ENCODE measurements at regions not wholly inside any gene's neighbourhood (a gene's known extent, or its start where the extent isn't known, plus 50 kb on each side); places are given as distances from the start of the nearest gene placed in this dataset.

- DNase-seq (ENCODE audit: low spot score), result no peak
Observed at GRCh38 chr7:116145245-116145852, 65.0 kb upstream of the TES start.

GRCh38 chr7:116148108-116148507, 62.2 kb upstream of the TES start:
- no peak for DNase-seq (ENCODE audit: low spot score)

GRCh38 chr7:116148626-116149025, 61.7 kb upstream of the TES start:
- no peak for DNase-seq (ENCODE audit: low spot score)

GRCh38 chr7:116150588-116150987, 59.8 kb upstream of the TES start:
- no peak for DNase-seq (ENCODE audit: low spot score)

GRCh38 chr7:116152276-116152675, 58.1 kb upstream of the TES start:
- DNase-seq (ENCODE audit: low spot score), result no peak

GRCh38 chr7:116153050-116153449, 57.3 kb upstream of the TES start:
- DNase-seq (ENCODE audit: low spot score), result no peak

- DNase-seq (ENCODE audit: low spot score), result no peak
Observed at GRCh38 chr7:116159711-116160110, 50.6 kb upstream of the TES start.
